ENCODE measurements at regions not wholly inside any gene's neighbourhood (a gene's known extent, or its start where the extent isn't known, plus 50 kb on each side); places are given as distances from the start of the nearest gene placed in this dataset.

DNA sequence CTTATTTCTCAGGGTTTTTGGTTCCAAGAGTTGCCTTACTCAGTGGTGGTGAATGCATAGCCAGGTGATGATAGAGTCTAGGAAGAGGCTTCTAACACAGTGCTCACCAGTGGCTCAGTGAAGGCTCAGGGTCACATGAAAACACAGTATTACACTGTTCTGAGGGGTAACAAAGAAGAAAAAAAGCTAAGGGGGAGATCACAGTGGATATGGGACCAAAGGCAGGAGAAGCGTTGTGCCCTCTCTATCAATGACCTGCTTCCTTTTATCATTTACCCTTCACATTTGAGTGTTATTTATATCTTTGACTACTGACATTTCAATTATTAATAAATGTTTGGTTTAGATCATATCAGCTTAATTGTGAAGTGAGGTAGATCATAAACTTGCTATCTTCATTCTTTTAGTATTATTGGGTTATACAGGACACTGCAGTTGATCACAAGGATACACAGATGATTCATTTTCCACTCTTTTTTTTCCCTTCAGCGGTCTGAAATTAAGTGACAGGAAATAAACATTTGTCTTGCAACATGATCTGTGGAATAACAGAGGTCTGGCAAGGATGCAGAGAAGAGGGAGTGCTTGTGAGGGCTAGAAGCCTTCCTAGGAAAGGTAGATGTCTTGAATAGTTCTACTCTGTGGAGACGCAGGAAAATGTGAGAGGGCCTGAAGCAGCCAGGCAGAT is 171.7 kb downstream of the C3orf38 start:
- TF ChIP-seq, protein P1, sequence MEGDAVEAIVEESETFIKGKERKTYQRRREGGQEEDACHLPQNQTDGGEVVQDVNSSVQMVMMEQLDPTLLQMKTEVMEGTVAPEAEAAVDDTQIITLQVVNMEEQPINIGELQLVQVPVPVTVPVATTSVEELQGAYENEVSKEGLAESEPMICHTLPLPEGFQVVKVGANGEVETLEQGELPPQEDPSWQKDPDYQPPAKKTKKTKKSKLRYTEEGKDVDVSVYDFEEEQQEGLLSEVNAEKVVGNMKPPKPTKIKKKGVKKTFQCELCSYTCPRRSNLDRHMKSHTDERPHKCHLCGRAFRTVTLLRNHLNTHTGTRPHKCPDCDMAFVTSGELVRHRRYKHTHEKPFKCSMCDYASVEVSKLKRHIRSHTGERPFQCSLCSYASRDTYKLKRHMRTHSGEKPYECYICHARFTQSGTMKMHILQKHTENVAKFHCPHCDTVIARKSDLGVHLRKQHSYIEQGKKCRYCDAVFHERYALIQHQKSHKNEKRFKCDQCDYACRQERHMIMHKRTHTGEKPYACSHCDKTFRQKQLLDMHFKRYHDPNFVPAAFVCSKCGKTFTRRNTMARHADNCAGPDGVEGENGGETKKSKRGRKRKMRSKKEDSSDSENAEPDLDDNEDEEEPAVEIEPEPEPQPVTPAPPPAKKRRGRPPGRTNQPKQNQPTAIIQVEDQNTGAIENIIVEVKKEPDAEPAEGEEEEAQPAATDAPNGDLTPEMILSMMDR (IDR thresholded peaks at IDR 0.05): no peak
- no peak for TF ChIP-seq NR1H2 (CRISPR knock-in tag; IDR thresholded peaks at IDR 0.05)
- no peak for TF ChIP-seq ZBTB21 (CRISPR knock-in tag; IDR thresholded peaks at IDR 0.05; ENCODE audit: borderline replicate concordance)
- no peak for TF ChIP-seq ZNF138 (CRISPR knock-in tag; conservative IDR thresholded peaks at IDR 0.05)
- TF ChIP-seq KAT7 (CRISPR knock-in tag; IDR thresholded peaks at IDR 0.05; ENCODE audit: borderline replicate concordance): no peak
- no peak for TF ChIP-seq ZNF121 (CRISPR knock-in tag; IDR thresholded peaks at IDR 0.05)
- TF ChIP-seq STAT6 (CRISPR knock-in tag; conservative IDR thresholded peaks at IDR 0.05; ENCODE audit: low read depth): no peak

Measured in WTC11 (cell line).